ENCODE measurements at regions not wholly inside any gene's neighbourhood (a gene's known extent, or its start where the extent isn't known, plus 50 kb on each side); places are given as distances from the start of the nearest gene placed in this dataset.
"Not testable (repeated sequence)": the region's sequence is repeated elsewhere in the genome, so short reads cannot be mapped to it uniquely, and the experiment has no call there.

DNA sequence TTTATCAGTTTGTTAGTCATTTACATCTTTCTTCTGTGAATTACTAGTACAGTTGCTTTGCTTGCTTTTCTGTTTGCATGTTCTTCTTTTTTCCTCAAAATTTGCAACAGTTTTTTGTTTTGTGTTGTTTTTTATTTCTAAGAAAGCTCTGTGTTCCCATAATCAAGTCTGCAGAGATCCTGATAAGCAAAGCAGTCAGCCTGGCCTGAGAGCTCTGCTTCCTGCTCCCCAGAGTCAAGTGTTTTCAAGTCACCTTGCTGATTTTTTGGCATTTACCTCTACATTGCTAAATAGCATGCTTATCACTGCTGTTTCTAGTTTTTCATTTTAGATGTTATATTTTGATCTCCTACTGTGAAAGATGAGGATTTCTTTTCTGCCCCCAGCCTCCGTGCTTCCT lies 113.2 kb downstream of the CDRT15L2 start:
- TF ChIP-seq, protein P1, sequence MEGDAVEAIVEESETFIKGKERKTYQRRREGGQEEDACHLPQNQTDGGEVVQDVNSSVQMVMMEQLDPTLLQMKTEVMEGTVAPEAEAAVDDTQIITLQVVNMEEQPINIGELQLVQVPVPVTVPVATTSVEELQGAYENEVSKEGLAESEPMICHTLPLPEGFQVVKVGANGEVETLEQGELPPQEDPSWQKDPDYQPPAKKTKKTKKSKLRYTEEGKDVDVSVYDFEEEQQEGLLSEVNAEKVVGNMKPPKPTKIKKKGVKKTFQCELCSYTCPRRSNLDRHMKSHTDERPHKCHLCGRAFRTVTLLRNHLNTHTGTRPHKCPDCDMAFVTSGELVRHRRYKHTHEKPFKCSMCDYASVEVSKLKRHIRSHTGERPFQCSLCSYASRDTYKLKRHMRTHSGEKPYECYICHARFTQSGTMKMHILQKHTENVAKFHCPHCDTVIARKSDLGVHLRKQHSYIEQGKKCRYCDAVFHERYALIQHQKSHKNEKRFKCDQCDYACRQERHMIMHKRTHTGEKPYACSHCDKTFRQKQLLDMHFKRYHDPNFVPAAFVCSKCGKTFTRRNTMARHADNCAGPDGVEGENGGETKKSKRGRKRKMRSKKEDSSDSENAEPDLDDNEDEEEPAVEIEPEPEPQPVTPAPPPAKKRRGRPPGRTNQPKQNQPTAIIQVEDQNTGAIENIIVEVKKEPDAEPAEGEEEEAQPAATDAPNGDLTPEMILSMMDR (IDR thresholded peaks at IDR 0.05) = not testable (repeated sequence)
- TF ChIP-seq NR2C2, ZNF232, TEAD1, TP53 (CRISPR knock-in tag; IDR thresholded peaks at IDR 0.05): not testable (repeated sequence)
- TF ChIP-seq, protein P2, sequence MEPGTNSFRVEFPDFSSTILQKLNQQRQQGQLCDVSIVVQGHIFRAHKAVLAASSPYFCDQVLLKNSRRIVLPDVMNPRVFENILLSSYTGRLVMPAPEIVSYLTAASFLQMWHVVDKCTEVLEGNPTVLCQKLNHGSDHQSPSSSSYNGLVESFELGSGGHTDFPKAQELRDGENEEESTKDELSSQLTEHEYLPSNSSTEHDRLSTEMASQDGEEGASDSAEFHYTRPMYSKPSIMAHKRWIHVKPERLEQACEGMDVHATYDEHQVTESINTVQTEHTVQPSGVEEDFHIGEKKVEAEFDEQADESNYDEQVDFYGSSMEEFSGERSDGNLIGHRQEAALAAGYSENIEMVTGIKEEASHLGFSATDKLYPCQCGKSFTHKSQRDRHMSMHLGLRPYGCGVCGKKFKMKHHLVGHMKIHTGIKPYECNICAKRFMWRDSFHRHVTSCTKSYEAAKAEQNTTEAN (CRISPR knock-in tag; IDR thresholded peaks at IDR 0.05) = not testable (repeated sequence)
- TF ChIP-seq, protein P3, sequence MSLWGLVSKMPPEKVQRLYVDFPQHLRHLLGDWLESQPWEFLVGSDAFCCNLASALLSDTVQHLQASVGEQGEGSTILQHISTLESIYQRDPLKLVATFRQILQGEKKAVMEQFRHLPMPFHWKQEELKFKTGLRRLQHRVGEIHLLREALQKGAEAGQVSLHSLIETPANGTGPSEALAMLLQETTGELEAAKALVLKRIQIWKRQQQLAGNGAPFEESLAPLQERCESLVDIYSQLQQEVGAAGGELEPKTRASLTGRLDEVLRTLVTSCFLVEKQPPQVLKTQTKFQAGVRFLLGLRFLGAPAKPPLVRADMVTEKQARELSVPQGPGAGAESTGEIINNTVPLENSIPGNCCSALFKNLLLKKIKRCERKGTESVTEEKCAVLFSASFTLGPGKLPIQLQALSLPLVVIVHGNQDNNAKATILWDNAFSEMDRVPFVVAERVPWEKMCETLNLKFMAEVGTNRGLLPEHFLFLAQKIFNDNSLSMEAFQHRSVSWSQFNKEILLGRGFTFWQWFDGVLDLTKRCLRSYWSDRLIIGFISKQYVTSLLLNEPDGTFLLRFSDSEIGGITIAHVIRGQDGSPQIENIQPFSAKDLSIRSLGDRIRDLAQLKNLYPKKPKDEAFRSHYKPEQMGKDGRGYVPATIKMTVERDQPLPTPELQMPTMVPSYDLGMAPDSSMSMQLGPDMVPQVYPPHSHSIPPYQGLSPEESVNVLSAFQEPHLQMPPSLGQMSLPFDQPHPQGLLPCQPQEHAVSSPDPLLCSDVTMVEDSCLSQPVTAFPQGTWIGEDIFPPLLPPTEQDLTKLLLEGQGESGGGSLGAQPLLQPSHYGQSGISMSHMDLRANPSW (CRISPR knock-in tag; conservative IDR thresholded peaks at IDR 0.05; ENCODE audit: low read depth) = not testable (repeated sequence)
- TF ChIP-seq, protein P4, sequence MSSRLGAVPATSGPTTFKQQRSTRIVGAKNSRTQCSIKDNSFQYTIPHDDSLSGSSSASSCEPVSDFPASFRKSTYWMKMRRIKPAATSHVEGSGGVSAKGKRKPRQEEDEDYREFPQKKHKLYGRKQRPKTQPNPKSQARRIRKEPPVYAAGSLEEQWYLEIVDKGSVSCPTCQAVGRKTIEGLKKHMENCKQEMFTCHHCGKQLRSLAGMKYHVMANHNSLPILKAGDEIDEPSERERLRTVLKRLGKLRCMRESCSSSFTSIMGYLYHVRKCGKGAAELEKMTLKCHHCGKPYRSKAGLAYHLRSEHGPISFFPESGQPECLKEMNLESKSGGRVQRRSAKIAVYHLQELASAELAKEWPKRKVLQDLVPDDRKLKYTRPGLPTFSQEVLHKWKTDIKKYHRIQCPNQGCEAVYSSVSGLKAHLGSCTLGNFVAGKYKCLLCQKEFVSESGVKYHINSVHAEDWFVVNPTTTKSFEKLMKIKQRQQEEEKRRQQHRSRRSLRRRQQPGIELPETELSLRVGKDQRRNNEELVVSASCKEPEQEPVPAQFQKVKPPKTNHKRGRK (CRISPR knock-in tag; IDR thresholded peaks at IDR 0.05; ENCODE audit: borderline replicate concordance) = not testable (repeated sequence)
